Ureter (tissue), 1 donor: ENCODE measurements at regions not wholly inside any gene's neighbourhood (a gene's known extent, or its start where the extent isn't known, plus 50 kb on each side); places are given as distances from the start of the nearest gene placed in this dataset.
"Not testable (repeated sequence)": the region's sequence is repeated elsewhere in the genome, so short reads cannot be mapped to it uniquely, and the experiment has no call there.

ENCODE experiments used
- DNase-seq: peaks from one replicate; pipeline ENCODE4 v3.0.0-alpha.2; 2020; ENCODE audit warnings: low spot score
- donor health status: DM: yes; HTN: yes; CAD: no.

GRCh38 chr9:87781331-87781730 lies 55.4 kb downstream of the CTSL start:
- no peak for DNase-seq

DNA sequence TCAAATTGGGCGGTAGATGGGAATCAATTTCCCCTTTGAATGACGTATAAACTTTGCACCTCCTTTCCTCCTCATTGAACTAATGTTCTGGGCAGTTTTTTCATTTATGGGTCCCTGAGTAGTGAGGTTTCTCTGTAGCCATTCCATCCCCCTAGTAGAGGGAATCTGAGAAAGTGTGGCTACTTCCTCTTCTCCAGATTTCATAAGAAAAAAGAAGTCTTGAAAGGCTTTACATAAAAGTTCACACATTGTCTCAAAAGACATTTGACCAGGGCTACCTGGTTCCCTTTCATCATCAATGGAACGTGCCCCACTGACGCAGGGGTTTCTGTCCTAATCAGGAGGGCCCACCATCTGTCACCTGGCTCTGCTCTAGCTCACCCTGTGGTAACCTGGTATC lies 57.3 kb downstream of the CTSL start:
- no peak for DNase-seq

DNA sequence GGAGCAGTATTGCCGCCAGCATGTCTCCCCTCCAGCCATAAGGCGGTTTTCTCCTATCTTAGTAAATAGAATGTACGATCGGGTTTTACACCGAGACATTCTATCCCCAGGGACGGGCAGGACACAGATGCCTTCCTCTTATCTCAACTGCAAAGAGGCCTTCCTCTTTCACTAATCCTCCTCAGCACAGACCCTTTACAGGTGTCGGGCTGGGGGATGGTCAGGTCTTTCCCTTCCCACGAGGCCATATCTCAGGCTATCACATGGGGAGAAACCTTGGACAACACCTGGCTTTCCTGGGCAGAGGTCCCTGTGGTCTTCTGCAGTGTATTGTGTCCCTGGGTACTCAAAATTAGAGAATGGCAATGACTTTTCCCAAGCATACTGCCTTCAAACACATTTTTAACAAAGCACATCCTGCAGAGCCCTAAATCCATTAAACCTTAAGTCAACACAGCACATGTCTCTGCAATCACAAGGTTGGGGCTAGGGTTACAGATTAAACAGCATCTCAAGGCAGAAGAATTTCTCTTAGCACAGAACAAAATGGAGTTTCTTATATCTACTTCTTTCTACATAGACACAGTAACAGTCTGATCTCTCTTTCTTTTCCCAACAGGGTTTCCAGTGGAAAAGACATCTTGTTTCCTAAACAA lies 59.5 kb downstream of the CTSL start:
- DNase-seq = not testable (repeated sequence)

DNA sequence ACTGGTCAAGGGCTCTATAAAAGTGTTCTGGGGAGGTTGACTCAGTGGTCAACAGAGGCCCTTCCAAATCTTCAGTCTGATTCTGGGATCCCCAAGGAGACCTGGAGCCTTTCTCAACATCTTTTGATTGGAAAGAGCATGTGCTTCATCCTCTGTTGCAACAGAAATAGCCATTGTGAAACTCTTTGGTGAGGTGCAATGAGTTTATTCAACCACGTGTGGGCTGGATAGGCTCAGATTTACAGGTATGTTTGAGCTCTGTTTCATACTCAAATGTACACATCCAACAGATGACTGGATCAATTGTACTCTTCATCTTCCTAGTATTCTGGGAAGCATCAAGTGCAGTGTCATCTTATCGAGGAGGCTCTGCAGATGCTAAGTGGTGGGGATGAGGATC lies 60.5 kb downstream of the CTSL start:
- DNase-seq = no peak

DNA sequence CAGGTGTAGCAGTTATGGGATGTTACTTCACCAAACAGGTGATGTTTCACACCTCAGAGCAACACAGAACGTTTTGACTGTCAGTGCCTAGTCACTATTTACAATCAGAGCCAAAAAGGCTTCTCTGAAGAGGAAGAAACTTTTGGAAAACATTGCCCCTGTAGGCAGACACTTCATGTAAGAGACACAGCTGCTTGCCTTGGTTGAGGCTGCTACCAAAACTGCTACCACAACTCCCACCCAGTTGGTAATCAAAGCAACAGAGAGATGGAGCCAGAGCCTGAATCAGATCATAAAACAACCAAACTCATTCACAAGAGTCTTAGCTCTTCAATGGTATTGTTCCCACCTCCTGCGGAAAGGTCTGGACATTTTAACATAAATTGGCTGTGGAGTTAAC lies 61.0 kb downstream of the CTSL start:
- DNase-seq = no peak

DNA sequence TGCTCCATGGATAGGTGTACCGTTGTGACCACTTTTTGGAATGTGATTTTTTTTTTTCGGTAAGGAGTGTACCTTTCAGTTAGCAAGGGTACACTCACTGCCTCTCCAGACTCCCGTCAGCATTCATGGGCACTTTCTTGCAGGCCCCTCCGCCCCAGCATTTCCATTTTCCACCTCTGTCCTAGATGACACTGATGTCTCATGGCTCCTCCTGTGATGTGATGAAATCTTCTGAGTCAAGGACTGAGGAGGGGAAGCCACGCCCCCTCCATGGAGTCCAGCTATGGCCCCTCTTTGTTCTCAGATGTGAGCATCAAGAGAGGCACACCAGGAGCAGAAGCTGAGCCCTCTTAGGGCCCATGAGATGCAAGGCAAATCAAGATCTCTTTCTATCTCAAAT lies 61.8 kb downstream of the CTSL start:
- no peak for DNase-seq

DNA sequence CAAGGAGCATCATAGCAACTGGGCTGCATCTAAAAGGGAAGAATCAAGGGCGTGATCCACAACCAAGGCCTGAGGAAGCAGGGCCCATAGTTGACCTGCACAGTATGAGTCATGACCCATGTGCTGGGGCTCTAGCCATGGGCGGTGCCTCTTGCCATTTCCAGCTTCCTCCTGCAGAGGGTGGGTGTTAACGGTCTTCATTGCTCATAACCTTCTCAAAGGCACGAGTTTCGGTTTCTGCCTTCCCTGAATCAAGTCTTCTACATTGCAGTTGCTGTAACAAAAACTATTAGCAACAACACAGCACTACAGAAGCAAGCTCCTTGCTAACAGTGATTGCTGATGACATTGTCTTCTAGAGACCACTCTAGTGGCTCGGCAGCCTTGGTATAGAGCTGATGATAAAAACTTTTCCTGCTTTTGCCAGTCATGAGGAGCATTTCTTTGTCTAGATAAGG lies 66.9 kb downstream of the CTSL start:
- peak; percentile 57 for DNase-seq

- DNase-seq = no peak
Observed at GRCh38 chr9:87793292-87793691, 67.4 kb downstream of the CTSL start.

- DNase-seq = no peak
Observed at GRCh38 chr9:87795178-87795577, 69.3 kb downstream of the CTSL start.

GRCh38 chr9:87796196-87796595 lies 70.3 kb downstream of the CTSL start:
- DNase-seq = no peak

DNA sequence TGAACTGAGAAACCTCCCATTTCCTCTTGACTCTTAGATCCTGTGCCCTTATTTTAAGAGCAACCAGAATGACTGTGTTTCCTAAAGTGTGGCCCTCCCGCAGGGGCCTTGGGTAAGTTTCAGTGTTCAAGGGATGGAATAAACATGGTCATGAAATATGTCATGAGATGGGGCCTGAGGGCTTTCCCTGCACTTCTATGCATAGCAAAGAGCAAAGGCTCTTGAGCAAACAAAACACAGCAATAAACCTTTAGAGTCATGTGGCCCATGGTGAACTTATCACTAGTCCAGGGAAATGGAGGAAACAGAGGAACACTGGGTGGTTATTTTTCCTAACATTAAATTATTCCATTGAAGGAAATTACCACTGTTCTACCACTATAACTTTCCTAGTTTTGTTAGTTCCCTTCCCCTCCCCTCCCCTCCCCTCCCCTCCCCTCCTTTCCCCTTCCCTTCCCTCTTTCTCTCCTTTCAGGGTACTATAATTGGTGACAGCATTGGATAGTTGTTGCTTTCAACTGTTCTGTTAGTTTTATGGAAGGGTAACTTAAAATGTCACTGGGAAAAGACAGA lies 72.4 kb downstream of the CTSL start:
- no peak for DNase-seq

GRCh38 chr9:87799503-87799902 lies 73.6 kb downstream of the CTSL start:
- no peak for DNase-seq

- no peak for DNase-seq
Observed at GRCh38 chr9:87800456-87800855, 74.5 kb downstream of the CTSL start.

- no peak for DNase-seq
Observed at GRCh38 chr9:87801013-87801412, 75.1 kb downstream of the CTSL start.

DNA sequence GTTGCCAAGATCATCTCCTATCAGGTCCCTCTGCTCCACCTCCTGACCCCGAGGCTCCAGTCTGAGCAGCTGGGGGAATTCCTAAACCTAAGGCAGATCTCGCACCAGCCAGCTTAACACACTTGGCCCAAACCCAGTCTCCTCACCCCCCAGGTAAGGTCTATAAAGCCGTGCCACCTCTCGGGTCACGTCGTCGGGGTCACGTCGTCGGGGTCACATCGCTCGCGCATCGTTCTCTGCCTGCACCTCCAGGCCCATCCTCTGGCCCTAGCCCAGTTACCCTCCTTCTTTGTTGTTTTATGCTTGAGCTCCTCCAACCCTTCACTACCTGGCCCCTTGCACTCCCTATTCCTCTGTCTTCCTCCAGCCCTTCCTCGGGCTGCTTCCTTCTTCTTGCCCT lies 77.2 kb downstream of the CTSL start:
- DNase-seq = no peak

GRCh38 chr9:87803623-87804345 lies 77.9 kb downstream of the CTSL start:
- DNase-seq = no peak

DNA sequence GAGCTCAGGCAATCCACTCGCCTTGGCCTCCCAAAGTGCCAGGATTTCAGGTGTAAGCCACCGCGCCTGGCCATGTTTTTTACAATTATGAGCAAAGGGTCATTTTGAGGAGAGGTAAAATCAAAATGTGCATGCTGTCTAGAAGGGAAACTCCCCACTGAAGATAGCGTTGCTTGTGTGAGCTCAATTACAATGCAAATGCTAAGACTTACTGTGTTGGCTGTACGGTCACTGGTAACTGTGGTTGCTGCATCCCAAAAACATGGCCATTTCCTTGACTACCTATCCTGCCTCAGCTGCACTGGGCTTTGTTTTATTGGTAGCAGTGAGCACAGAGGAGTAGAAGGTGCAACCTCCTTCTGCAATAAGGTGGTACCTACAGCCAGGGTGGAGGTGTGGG lies 77.4 kb upstream of the SPATA31E1 start:
- no peak for DNase-seq

GRCh38 chr9:87810008-87810407 lies 72.7 kb upstream of the SPATA31E1 start:
- no peak for DNase-seq

DNA sequence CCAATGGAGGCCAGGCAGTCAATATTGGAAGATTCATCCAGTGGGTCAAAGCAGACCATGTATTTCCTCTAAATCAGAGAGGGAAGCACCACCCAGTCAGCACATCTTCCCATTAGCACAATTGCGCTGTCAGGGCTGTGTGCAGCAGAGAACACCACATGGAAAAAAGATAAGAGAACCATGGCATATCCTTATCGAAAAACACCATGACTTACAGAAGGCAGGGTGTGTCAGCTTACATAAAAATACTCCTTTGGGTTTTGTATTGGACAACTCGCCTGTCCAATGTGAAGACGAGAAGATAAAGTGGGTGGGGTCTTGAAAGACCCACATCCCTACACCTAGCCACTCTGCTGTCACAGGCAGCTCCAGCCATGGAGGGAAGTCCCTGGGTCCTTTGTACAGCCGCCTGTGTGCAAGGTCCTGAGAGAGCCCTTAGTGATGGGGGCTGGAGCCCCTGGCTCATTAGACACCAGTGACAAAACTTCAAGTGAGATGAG lies 71.9 kb upstream of the SPATA31E1 start:
- DNase-seq = no peak

GRCh38 chr9:87812375-87813118 lies 70.1 kb upstream of the SPATA31E1 start:
- no peak for DNase-seq

DNA sequence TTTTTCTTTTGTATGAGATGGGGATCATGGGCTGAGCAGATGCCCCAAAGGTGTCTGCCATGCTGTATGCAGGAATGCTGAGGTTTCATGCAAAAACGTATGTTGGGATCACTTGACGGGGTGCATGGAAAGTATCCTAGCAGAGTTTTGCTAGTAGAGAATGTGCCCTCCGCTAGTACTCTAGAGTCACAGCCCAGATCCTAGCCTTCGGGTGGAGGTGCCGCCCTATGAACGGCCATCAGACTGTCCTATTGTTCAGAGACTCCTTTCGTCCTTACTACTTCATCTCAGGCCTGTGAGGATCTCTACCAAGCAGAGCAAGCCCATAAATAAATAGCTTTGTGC lies 69.6 kb upstream of the SPATA31E1 start:
- DNase-seq = no peak

DNA sequence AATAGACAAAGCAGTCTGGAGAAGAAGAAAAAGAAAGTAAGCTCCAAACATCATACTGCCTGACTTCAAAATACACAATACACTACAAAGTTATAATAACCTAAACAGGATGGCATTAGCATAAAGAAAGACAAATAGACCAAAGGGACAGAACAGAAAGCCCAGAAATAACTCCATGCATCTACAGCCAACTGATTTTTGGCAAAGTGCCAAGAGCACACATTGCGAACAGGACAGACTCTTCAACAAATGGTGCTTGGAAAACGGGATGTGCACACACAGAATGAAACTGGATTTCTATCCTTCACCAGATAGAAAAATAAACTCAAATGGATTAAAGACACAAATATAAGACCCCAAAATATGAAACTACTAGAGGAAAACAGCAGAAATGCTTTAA lies 66.6 kb upstream of the SPATA31E1 start:
- DNase-seq = no peak

- DNase-seq = no peak
Observed at GRCh38 chr9:87818308-87818707, 64.4 kb upstream of the SPATA31E1 start.
